WI38 (cell line): ENCODE measurements at regions not wholly inside any gene's neighbourhood (a gene's known extent, or its start where the extent isn't known, plus 50 kb on each side); places are given as distances from the start of the nearest gene placed in this dataset.

Source experiments
- H3K4me3 ChIP-seq: 2 replicates; pipeline ENCODE4 v1.5.1; 2011; ENCODE audit warnings: low read depth, mild to moderate bottlenecking, control low read depth, low read length
- CTCF ChIP-seq: IDR thresholded peaks from 2 replicates; pipeline ENCODE4 v1.5.1; 2012; ENCODE audit warnings: low read depth, mild to moderate bottlenecking, control low read depth, low read length

- H3K4me3 ChIP-seq: no peak overlapping the region
- no peak for TF ChIP-seq CTCF
Observed at GRCh38 chr1:37150986-37151385, 116.7 kb upstream of the GRIK3 start.

GRCh38 chr1:37151789-37152188 lies 117.5 kb upstream of the GRIK3 start:
- TF ChIP-seq CTCF: no peak
- no peak overlapping the region for H3K4me3 ChIP-seq

- TF ChIP-seq CTCF: no peak
- no peak overlapping the region for H3K4me3 ChIP-seq
Observed at GRCh38 chr1:37152491-37152890, 118.2 kb upstream of the GRIK3 start.

- no peak overlapping the region for H3K4me3 ChIP-seq
- TF ChIP-seq CTCF: no peak
Observed at GRCh38 chr1:37153116-37154100, 119.1 kb upstream of the GRIK3 start.

GRCh38 chr1:37156646-37157045 lies 122.3 kb upstream of the GRIK3 start:
- no peak for TF ChIP-seq CTCF
- H3K4me3 ChIP-seq: no peak overlapping the region

GRCh38 chr1:37157634-37158033 lies 123.3 kb upstream of the GRIK3 start:
- H3K4me3 ChIP-seq: no peak overlapping the region
- TF ChIP-seq CTCF: no peak

GRCh38 chr1:37158113-37158749 lies 123.9 kb upstream of the GRIK3 start:
- no peak for TF ChIP-seq CTCF
- H3K4me3 ChIP-seq: no peak overlapping the region
